ENCODE measurements at regions not wholly inside any gene's neighbourhood (a gene's known extent, or its start where the extent isn't known, plus 50 kb on each side); places are given as distances from the start of the nearest gene placed in this dataset.
"Not testable (repeated sequence)": the region's sequence is repeated elsewhere in the genome, so short reads cannot be mapped to it uniquely, and the experiment has no call there.

DNA sequence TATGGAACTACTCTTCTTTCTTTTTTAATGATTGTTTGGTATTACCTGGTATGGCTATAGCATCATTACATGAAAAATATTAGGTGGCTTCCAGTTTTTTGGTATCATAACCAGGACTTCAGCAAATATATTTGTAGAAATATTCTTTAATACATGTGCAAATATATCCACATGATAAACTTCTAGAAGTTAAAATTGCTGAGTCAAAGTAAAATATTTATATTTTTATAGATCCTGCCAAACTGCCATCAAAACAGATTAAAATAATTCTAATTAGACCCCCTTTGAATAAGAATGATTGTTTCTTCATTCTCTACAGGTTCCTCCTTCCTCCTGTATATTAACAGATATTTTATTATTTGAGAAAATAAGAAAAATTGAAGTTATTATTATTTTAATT lies 708.5 kb upstream of the INTU start:
- no peak for DNase-seq (ENCODE audit: low spot score)

DNA sequence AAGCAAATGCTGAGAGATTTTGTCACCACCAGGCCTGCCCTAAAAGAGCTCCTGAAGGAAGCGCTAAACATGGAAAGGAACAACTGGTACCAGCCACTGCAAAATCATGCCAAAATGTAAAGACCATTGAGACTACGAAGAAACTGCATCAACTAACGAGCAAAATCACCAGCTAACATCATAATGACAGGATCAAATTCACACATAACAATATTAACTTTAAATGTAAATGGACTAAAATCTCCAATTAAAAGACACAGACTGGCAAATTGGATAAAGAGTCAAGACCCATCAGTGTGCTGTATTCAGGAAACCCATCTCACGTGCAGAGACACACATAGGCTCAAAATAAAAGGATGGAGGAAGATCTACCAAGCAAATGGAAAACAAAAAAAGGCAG lies 702.7 kb upstream of the INTU start:
- not testable (repeated sequence) for DNase-seq (ENCODE audit: low spot score)

DNA sequence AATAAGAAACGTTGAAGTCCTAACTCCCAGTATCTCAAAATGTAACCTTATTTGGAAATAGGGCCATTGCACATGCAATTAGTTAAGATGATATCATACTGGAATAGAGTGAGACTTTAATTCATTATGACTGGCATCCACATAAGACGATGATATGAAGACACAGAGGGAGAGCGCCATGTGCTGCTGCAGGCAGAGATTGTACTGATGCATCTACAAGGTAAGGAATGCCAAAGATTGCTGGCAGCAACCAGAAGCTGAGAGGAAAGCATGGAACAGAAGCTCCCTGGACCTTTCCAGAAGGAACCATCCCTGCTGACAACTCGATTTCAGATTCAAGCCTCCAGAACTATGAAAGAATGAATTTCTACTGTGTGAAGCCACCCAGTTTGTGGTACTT lies 697.0 kb upstream of the INTU start:
- DNase-seq (ENCODE audit: low spot score) = no peak

DNA sequence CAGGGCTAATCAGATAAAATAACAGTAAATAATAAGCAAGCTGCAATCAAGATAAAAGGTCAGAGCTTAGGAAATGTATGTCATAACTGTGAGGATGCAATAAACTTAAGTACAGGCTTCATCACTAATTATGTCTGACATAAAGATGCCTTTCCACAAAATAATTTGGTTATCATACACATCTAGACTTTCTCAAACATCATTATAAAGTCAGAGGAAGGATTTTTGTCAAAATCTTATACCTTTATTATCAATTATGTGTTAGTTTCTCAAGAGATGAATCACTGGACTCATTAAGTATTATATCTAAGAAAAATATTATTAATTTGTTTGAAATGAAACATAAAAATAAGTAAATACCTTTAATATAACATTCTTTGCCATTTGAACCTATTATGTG lies 695.4 kb upstream of the INTU start:
- DNase-seq (ENCODE audit: low spot score) = no peak

DNA sequence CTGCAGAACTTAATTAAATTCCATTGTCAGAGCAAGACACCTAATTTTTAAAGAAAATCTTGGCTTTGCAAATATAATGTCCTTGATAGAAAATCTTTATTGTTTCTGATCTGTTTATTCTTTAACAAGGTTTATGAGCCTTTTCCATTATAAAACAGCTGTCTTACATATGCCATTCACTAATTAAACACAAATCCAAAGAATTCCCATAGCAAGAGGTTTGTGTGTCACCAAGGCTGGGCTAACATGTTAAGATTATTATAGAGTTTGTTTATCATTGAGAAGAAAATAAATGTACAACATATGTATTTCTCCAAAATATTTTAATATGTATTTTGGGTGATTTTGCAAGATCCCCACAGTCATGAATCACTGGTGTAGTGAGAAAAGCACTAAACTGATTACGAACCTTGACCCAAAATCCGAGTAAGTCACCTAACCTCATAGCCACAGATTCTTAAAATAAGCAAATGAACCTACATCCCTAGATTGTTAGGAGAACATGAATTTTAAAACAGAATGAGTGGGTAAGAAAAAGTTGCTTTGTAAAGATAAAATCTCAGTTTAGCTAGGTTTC lies 694.8 kb upstream of the INTU start:
- no peak for DNase-seq (ENCODE audit: low spot score)

DNA sequence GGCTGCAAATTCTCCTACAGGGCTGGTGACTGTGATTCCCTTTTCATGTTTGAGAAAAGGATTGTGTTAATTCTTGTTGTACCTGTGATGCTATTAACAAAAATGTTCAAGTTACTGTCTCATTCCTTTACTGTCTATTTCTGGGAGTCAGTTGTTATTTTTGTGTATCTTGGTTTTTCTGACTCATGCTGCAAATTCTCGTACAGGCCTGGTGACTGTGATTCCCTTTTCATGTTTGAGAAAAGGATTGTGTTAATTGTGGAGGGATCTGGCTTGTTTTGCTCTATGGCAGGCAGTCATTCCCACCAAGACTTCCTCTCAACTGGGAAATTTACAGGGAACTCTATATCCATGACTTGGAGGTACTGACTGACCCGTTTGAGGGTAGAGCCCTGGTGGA lies 693.4 kb upstream of the INTU start:
- DNase-seq (ENCODE audit: low spot score) = peak; percentile 8

DNA sequence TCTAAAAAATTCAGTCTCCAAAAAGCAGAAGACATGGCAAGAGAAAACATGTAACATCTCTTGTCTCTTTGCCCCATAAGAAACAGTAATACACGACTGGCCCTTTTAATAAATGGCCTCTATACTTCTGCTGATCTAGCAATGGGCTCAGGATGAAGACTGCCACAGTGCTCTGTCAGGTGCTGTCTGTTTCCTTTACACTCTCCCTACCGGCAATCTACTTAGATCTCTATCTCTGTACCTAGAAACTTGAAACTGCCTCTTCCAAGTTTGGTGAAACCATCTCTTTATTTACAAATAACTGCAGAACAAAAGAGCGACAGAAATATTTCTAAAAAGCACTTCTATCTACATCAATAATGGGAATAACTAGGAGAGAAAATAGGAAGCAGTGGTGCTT lies 685.2 kb upstream of the INTU start:
- no peak for DNase-seq (ENCODE audit: low spot score)

DNA sequence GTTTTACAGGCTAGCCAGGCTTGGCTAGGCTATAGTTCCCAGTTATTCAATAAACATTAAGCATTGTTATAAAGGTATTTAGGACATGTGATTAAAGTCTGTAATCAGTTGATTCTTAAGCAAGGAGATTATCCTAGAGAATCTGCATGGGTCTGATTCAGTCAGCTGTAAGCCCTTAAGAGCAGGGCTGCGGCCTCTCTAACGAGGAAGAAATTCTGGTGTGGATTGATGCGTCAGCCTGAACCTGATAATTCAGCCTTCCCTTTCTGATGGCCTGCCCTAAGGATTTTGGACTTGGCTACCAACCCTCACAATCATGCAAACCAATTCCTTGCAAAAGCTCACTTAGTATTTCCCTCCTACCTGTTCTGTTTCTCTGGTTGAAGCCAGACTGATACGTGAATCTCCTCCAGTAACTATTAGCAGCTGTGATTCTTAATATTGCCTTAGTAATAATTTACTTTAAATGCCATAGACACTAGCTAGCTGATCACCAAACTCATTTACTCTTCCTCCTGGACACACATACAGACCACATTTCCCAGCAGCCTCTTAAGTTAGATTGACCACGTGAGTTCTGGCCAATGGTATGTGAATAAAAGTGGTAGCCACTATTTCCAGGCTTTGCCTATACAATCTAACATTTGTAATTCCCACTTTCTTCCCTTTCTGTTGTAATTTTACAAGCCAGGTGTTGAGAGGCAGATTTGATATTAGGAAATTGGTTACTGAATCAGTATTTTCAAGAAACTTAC lies 678.0 kb upstream of the INTU start:
- DNase-seq (ENCODE audit: low spot score) = no peak

DNA sequence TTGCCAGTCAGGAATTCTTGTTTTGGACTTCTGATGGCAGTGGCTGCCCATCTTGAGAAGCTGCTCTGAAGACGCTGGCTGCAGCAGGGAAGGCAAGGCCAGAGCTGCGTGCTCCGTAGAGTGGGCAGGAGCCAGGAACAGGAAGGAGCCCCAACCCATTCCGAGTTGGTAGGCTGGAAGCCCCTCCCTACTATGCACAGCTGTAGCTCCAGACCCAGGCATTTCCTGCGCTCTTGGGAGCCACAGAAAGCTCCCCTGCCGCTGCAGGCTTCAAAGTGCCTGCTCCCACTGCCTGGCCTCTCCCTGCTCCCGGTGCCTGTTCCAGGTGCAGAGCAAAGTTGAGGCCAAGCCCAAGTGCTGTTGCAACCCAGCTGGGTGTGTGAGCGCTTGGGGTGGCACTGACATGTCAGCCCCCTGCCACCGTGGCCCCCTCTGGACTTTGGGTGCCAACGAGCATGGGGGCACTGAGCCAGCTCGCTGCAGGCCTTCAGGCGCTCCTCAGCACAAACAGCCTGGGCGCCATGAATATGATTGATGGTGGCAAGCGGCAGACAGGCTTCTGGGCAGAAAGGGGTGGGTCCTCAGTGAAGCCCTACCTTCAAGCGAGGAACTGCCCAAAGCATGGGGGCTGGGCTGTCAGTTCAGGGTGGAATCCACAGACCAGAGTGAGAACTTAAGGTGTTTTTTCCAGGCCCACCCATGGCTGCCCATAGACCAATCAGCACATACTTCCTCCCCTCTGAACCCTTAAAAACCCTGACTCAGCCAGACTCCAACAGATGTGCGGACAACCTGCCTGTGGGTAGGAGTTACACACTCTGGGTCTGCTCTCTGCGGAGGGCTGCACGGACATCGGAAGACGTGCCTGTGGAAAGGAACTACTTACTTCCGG lies 677.2 kb upstream of the INTU start:
- no peak for DNase-seq (ENCODE audit: low spot score)

DNA sequence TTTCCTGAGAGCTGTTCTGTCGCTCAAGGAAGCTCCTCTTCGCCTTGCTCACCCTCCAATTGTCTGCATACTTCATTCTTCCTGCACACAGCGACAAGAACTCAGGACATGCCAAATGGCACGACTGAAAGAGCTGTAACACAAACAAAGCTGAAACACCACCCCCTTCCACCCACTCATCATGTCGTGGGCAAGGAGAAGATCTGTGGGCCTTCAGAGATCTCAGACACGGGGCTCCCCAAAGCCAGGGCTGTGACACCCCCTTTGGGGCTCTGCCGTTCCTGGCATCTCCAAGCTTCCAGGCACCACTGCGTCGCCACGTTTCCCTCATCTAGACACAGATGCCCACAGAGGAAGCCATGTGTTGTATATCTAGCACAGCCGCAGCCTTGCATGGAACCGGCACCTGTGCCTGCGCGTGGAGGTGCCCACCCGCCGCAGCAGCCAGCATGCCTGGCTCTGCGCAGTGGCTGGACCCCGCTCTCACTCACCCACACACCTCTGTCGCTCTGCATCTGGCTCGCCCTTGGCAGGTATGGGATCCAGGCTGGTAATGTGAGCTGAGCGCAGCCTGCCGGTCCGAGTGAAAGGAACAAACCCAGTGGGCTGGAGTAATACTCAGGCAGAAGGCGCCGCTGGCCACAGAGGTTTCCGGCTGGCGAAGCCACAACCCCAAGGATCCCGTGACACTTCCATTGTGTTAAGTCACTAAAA lies 676.4 kb upstream of the INTU start:
- no peak for DNase-seq (ENCODE audit: low spot score)

DNA sequence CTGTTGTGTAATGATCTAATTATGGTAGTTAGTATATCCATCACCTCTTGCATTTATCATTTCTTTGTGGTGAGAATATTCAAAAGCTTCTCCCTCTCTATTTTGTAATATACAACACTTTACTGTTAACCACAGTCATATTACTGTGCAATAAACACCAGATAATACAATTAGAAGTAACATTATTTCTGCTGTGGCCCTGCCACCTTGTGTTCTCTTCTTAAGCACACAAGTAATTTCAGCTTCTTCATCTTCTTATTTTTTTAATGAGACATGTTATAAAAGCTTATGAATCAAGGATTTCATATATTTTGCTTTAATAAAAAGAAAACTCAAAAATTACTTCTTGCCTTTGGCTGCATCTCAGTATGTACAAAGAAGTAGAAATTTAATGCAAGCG lies 675.2 kb upstream of the INTU start:
- DNase-seq (ENCODE audit: low spot score) = no peak

DNA sequence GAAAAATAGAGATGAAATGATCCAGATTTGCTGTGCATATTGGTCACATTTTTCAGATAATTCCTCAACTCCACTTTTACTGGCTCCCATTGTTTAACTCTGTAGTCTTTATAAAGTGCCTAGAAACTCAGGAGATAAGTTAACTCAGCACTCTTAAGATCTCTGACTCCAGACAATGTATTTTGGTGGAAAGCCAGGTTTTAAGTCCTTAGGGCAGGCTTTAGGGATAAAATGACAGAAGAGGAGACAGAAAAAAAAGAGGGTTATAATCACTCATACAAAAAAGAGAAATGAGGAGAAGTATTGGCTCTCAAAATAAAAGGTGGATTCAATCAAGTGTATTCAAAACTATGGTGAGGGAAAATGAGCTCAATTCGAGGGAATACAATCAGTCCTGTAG lies 674.8 kb upstream of the INTU start:
- DNase-seq (ENCODE audit: low spot score) = no peak

DNA sequence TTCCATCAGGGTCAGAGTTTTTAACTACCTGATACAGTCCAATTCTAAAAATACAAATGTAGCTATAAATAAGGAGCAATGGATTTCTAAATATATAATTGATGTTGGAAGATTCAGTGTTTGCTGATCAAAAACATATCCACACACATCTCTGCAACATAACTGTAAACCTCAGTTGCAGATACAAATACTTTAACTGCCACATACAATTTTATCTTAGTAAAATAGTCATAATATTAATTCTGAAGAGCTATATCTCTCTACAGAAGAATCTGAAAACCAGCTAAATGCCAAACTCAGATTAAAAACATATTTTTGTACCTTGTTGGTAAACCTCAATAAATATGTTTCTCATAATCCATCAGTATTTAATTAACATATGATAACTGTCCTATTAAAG lies 674.3 kb upstream of the INTU start:
- no peak for DNase-seq (ENCODE audit: low spot score)

DNA sequence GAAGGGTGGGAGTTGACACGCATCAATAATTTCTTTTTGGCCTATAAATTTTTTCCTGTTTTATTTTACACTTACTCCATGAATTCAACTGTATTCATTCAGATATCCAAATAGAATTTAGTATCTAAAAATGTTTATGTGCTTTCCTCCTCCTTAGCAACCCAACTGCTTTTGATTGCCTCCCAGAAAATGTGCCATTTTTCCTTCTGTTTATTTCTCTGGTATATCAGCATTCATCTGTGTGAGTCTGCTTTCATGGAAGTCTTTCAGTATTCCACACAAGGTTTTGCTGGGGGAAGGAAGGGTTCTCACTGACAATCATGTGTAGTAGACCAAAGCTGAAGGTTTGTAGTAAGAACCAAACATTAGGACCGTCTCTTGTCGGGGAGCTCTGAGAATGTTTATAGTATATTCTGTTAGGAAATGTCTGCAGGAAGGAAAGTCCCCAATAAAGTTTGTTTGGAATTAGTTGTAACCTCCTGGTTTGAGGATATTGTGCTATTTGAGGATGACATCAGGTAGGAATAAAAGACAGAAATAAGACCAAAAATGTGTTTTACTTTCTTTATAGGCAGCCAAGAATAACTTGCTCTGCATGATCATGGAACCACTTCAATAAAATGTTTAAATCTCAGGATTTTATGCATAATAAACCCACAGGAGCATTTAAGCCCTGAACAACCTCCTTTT lies 673.6 kb upstream of the INTU start:
- no peak for DNase-seq (ENCODE audit: low spot score)

DNA sequence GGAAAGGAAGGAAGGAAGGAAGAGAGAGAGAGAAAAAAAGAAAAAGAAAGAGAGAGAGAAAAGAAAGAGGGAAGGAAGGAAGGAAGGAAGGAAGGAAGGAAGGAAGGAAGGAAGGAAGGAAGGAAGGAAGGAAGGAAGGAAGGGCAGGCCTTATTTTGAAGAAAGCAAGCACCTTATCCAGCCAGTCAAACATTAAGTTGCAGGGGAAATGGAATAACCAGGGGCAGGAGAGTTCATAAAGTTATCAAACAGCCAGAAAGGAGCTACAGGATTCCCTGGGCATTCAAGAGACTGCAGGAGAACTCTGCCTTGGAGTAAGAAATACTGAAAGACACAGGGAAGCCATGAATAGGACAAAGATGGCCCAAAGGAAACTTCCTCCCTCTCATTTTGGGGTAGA lies 672.0 kb upstream of the INTU start:
- DNase-seq (ENCODE audit: low spot score) = no peak

DNA sequence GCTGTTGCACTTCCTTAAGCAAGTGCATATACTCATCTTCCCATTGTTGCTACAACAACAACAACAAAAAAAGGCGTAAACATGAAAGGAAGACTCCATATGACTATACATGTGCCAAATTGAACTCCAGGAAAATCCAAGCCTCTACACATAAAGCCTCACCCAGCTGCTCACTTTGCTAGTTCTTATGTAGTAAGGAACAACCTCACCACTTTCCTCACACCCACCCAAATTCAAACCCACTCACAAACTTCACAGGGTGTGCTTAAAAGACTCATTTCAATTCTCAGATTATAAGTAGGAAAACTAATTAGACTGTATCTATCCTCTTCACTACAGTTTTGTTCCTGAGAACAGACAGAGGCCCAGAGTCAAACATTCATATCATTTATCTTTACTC lies 671.1 kb upstream of the INTU start:
- no peak for DNase-seq (ENCODE audit: low spot score)

DNA sequence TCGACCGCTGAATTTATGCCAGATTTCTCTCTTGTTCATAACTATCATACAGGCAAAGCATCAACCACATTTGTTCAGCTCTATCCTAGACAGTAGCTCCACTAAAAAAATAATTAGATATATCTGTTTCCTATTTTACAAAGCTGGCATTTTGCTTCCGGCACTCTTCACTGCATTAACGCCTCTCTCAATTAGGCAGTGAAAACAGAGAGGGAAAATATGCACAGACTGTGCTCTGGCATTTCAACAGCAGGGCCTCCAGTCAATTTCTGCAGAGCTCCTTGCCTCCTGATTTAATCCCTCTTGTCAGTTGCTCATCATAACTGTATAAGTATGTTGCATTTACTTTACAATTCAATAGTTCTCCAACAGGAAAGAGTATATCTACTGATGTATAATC lies 666.9 kb upstream of the INTU start:
- no peak for DNase-seq (ENCODE audit: low spot score)

DNA sequence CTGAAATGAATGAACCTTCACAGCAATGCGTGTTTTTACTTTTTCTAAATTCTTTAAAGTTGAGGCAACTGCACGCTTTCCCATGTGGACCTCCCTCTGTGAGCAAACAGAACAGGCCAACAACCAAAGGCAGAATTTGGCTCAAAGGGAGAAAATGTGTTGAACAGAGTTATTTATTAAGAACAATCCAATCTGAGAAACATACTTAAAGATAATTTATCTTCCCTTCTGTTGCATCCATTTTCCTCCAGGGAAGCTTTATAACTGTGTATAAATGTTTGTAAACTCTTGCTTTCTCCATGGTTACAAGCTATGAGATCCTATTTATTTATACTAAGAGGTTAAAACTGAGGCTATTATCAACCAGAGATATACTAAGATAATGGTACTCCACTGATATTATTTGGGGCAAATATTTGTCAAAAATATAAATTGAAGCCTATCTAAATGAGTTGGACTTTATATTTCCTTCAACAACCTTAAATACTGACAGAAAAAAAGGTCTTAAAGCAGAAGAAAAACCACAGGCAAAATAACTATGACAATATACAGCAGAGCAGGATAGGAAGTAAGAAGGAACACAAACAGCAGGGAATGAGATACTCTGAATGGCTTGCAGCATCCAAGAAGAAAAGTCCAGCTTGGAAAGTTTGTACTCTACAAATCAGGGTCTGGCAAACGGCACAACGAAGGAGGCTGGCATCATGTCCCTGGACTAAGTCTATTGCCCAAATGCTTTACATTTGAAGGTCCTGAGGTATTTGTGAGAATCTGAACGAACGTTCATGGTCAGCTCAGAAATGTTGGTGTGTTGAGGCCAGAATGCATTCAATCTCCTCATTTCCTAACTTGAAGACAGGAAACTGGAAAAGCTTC lies 663.2 kb upstream of the INTU start:
- DNase-seq (ENCODE audit: low spot score) = no peak

DNA sequence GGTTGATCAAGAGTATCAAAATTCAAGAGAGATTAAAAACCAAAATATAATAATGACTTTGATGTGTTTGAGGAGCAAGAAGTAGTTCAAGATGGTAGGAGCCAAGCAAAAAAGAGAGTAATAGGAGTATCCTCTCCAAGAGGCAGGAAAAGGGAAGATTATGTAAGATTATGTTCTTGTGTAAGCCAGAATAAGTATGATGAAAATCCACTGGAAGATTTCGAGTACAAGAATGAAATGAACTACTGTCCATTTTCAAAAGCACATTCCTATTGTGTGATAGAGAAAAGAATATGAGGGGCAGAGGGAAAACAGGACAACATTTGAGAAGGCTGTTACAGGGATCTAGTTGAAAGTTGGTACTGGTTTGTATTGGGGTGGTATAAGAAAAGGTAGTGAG lies 659.6 kb upstream of the INTU start:
- DNase-seq (ENCODE audit: low spot score) = no peak

DNA sequence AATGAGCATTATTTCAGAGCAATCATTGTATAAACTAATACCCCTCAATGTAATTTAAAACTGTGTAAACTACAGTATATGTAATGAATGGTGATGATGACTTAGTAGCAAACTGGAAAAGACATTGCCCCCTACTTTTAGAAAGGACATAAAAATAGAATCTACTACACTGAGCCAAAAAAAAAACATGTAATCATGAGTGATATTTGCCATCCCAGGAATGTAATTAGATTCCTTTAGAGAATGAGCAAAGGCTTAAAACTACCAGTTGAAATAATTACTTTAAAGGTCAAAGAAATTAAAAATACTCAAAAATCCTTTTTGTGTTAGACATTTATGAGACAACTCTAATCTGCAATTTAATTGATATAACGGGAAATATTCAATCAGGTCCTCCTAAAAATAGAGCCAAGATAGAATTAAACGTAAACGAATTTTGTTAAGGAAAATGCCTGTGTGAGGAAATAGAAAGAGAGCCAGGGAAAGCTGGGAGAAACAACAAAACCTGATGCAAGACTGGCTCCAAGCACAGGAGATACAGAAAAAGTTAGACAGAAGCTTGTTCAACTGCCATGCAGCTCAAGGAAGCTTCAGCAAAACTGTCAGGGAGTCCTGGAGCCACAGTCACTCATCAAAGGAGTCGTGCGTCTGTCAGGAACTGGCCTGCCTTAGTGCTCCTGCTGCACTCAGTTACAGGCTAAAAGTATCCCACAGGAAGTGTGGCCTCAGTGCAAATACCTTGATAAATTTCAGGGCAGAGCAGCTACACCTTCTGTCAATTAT lies 655.7 kb upstream of the INTU start:
- DNase-seq (ENCODE audit: low spot score) = no peak

Data from RKO (cell line).